ENCODE measurements at regions not wholly inside any gene's neighbourhood (a gene's known extent, or its start where the extent isn't known, plus 50 kb on each side); places are given as distances from the start of the nearest gene placed in this dataset.

GRCh38 chr6:1118287-1118647, 193.6 kb upstream of the FOXQ1 start:
- no peak for DNase-seq (ENCODE audit: low spot score)

GRCh38 chr6:1117530-1118286, 194.2 kb upstream of the FOXQ1 start:
- no peak for DNase-seq (ENCODE audit: low spot score)

- DNase-seq (ENCODE audit: low spot score): no peak
Observed at GRCh38 chr6:1116149-1116548, 195.7 kb upstream of the FOXQ1 start.

GRCh38 chr6:1113916-1114540, 197.9 kb upstream of the FOXQ1 start:
- no peak for DNase-seq (ENCODE audit: low spot score)

- no peak for DNase-seq (ENCODE audit: low spot score)
Observed at GRCh38 chr6:1111361-1111760, 200.5 kb upstream of the FOXQ1 start.

GRCh38 chr6:1110941-1111349, 201.0 kb upstream of the FOXQ1 start:
- no peak for DNase-seq (ENCODE audit: low spot score)

GRCh38 chr6:1110164-1110563, 201.7 kb upstream of the FOXQ1 start:
- no peak for DNase-seq (ENCODE audit: low spot score)

GRCh38 chr6:1109134-1109533, 202.8 kb upstream of the FOXQ1 start:
- DNase-seq (ENCODE audit: low spot score): no peak

- DNase-seq (ENCODE audit: low spot score): no peak
Observed at GRCh38 chr6:1108198-1108597, 203.7 kb upstream of the FOXQ1 start.

- no peak for DNase-seq (ENCODE audit: low spot score)
Observed at GRCh38 chr6:1107578-1107977, 204.3 kb upstream of the FOXQ1 start.

GRCh38 chr6:1105833-1106400, 206.0 kb upstream of the FOXQ1 start:
- no peak for DNase-seq (ENCODE audit: low spot score)

GRCh38 chr6:1104988-1105670, 206.8 kb upstream of the FOXQ1 start:
- DNase-seq (ENCODE audit: low spot score): no peak

GRCh38 chr6:1103945-1104623, 207.8 kb upstream of the FOXQ1 start:
- no peak for DNase-seq (ENCODE audit: low spot score)

GRCh38 chr6:1103021-1103420, 208.9 kb upstream of the FOXQ1 start:
- DNase-seq (ENCODE audit: low spot score): no peak

- DNase-seq (ENCODE audit: low spot score): no peak
Observed at GRCh38 chr6:1100269-1100668, 211.6 kb upstream of the FOXQ1 start.

GRCh38 chr6:1099264-1099663, 212.6 kb upstream of the FOXQ1 start:
- DNase-seq (ENCODE audit: low spot score): no peak

- no peak for DNase-seq (ENCODE audit: low spot score)
Observed at GRCh38 chr6:1096967-1097765, 214.7 kb upstream of the FOXQ1 start.

- no peak for DNase-seq (ENCODE audit: low spot score)
Observed at GRCh38 chr6:1094306-1094705, 217.6 kb upstream of the FOXQ1 start.

- DNase-seq (ENCODE audit: low spot score): no peak
Observed at GRCh38 chr6:1091900-1092299, 220.0 kb upstream of the FOXQ1 start.

GRCh38 chr6:1089859-1090258, 222.0 kb upstream of the FOXQ1 start:
- DNase-seq (ENCODE audit: low spot score): no peak

- no peak for DNase-seq (ENCODE audit: low spot score)
Observed at GRCh38 chr6:1088492-1089001, 223.4 kb upstream of the FOXQ1 start.
